ENCODE measurements at regions not wholly inside any gene's neighbourhood (a gene's known extent, or its start where the extent isn't known, plus 50 kb on each side); places are given as distances from the start of the nearest gene placed in this dataset.

DNA sequence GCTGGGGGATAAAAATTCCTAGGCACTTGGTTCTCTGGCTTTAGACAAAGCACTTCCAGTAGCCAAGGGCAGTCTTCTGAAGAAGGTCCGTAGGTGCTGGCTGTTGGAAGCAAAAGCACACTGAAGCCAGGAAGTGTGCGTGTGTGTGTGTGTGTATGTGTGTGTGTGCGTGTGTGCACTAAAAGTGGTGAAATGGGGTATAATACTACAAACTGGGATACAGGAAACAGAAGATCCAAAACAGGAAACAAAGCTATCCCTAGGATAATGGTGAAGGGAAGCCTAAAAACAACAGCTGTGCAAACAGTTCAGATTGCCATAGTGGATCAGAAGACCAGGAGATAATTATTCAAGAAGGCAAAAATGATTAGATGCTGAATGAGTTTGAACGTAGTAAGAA lies 103.4 kb downstream of the IL20RB start:
- no peak for DNase-seq
- Mint-ChIP-seq H3K4me3 (no peak overlapping the region), H3K27me3 (ENCODE audit: low read depth) (peaks cover 9% of the 10 kb centered on the region), H3K36me3 (ENCODE audit: insufficient read depth in 2 of 2) (no peaks in the 10 kb centered on the region), H3K9me3 (peaks cover 0 to 2% of the 10 kb centered on the region in 2 donors), H3K27ac (no peak overlapping the region), H3K4me1 (ENCODE audit: low read depth) (no peaks in the 10 kb centered on the region)
- ATAC-seq (replicated peaks in 1 of 2): no peak

DNA sequence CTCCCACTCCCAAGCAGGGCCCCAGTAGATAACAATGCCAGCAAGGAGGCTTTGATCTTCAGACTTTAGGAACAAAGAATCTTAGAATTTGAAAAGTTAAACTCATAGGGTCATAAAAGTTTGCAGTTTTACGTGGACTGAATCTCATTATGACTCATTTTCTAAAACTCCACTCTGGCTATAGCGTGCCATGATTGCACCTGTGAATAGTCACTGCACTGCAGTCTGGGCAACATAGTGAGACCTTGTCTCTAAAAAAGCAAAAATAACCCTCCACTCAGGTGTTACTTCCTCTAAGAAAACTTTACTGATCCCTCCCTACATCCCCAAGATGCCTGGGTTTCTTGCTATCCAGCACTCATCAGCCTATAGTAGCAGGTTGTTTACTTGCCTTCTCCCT lies 104.5 kb downstream of the IL20RB start:
- no peak for ATAC-seq (replicated peaks in 1 of 2)
- DNase-seq: no peak
- H3K9me3 Mint-ChIP-seq: peaks cover 0 to 2% of the 10 kb centered on the region in 2 donors
- no peak overlapping the region for H3K27ac Mint-ChIP-seq
- peaks cover 7% of the 10 kb centered on the region for H3K27me3 Mint-ChIP-seq (ENCODE audit: low read depth)
- H3K4me1 Mint-ChIP-seq (ENCODE audit: low read depth): no peaks in the 10 kb centered on the region
- no peaks in the 10 kb centered on the region for H3K36me3 Mint-ChIP-seq (ENCODE audit: insufficient read depth in 2 of 2)
- no peak overlapping the region for H3K4me3 Mint-ChIP-seq

DNA sequence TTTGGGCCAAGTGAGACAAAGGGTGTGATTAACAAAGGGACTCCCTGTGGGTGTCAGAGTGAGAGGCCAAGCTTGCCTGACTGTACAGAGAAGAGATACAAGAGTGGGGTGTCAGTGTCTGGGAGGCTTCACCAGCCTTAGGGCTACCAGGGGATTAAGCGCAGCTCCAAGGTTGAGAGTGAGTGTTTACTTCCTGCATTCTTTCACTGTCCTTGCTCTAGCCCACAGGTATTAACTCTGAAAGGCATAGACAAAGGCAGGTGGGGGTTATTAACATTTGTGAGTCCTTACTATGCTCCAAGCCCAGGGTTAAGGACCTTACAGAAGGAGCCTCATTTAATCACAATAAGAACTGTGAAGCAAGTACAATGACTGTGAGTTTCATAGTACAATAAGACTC lies 107.6 kb downstream of the IL20RB start:
- Mint-ChIP-seq H3K36me3 (ENCODE audit: insufficient read depth in 2 of 2) (no peaks in the 10 kb centered on the region), H3K9me3 (peaks cover 0 to 2% of the 10 kb centered on the region in 2 donors), H3K4me1 (ENCODE audit: low read depth) (no peaks in the 10 kb centered on the region), H3K4me3 (no peak overlapping the region), H3K27ac (no peak overlapping the region), H3K27me3 (ENCODE audit: low read depth) (peaks cover 7% of the 10 kb centered on the region)
- DNase-seq (no peak), ATAC-seq (replicated peaks in 1 of 2) (no peak)

DNA sequence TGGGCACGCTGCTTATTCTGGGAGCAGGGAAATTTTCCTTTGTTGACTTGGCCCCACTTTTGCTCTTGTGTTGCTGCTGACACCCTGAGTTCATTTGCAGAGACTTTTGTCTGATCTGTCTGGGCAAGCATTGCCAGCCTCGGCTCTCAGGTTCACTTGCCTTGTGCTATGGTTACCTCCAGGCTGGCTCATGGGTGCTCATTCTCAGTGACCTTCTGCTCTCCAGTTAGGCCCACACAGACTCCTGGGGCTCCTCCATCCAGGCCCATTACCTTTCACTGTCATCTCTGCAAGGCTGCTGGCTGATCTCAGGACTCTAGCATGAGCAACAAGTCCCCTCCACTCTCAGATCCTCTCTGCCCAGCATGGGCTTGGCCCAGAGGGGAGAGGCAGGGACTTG lies 108.3 kb downstream of the IL20RB start:
- ATAC-seq (replicated peaks in 1 of 2): no peak
- Mint-ChIP-seq H3K4me3 (no peak overlapping the region), H3K36me3 (ENCODE audit: insufficient read depth in 2 of 2) (no peaks in the 10 kb centered on the region), H3K9me3 (peaks cover 2% of the 10 kb centered on the region in 2 donors), H3K4me1 (ENCODE audit: low read depth) (no peaks in the 10 kb centered on the region), H3K27me3 (ENCODE audit: low read depth) (peaks cover 7% of the 10 kb centered on the region), H3K27ac (no peak overlapping the region)
- no peak for DNase-seq

DNA sequence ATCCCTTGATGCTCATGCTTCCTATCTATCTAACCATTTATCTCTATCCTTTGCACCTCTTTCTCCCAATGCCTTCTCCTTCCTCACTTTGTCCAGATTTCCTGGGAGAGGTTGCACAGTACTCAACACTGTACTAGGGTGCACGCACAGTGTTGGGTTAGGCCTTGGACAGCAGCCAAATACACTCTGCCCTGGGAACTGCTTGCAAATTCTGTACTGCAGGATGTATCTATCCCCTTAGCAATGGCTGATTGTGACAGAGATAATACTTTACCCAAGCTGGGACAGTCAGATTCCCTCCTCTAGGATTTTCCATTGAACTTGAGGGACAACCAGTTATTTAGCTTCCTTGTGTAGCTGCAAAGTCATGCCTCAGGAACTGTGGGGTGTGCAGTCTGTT lies 113.3 kb downstream of the IL20RB start:
- DNase-seq (no peak), ATAC-seq (replicated peaks in 1 of 2) (no peak)
- Mint-ChIP-seq H3K27ac (no peak overlapping the region), H3K4me1 (ENCODE audit: low read depth) (no peaks in the 10 kb centered on the region), H3K36me3 (ENCODE audit: insufficient read depth in 2 of 2) (no peaks in the 10 kb centered on the region), H3K4me3 (no peak overlapping the region), H3K9me3 (peaks cover 0 to 2% of the 10 kb centered on the region in 2 donors), H3K27me3 (ENCODE audit: low read depth) (peaks cover 6% of the 10 kb centered on the region)

DNA sequence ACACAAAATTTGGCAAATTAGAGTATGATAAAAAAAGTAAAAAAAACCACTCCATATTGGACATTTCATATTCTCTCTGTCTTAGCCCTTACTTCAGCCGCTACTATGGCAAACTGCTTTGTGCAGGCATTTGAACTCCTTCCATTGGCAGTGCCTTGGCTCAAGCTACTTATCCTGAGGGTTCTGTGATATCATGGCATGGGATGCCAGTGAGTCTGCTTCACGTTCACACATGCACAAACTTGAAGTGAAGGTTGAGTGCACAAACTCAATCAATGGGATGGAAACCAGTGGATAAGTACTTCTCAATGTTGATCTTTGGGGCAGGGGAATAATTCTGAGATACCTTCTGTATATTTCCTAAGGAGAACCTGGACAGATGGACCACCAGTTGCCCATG lies 117.2 kb downstream of the IL20RB start:
- Mint-ChIP-seq H3K4me3 (no peak overlapping the region), H3K27ac (no peak overlapping the region), H3K36me3 (ENCODE audit: insufficient read depth in 2 of 2) (no peaks in the 10 kb centered on the region), H3K4me1 (ENCODE audit: low read depth) (no peaks in the 10 kb centered on the region), H3K27me3 (ENCODE audit: low read depth) (peaks cover 5% of the 10 kb centered on the region), H3K9me3 (peaks cover 0 to 2% of the 10 kb centered on the region in 2 donors)
- no peak for DNase-seq
- no peak for ATAC-seq (replicated peaks in 1 of 2)

DNA sequence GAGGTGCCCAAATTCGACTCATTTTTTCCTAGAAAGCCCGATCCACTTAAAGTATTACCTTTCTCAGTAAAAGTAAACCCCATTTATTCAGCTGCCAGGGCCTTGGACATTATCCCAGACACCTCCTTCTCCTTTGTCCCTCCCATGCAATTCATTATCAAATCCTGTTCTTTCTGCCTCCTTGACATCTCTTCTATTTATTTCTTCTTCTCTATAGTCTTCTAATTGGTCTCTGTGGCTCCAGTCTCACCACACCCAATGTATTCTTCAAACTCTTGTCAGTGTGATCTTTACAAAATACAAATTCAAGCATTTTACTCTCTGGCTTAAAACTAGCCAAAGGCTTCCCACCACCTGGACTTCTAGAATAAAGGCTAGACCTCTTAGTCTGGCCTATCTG lies 120.3 kb downstream of the IL20RB start:
- Mint-ChIP-seq H3K9me3 (no peaks in the 10 kb centered on the region), H3K4me1 (ENCODE audit: low read depth) (no peaks in the 10 kb centered on the region), H3K36me3 (ENCODE audit: insufficient read depth in 2 of 2) (no peaks in the 10 kb centered on the region), H3K27me3 (ENCODE audit: low read depth) (peaks cover 18% of the 10 kb centered on the region), H3K4me3 (no peak overlapping the region), H3K27ac (no peak overlapping the region)
- DNase-seq (no peak), ATAC-seq (replicated peaks in 1 of 2) (no peak)

DNA sequence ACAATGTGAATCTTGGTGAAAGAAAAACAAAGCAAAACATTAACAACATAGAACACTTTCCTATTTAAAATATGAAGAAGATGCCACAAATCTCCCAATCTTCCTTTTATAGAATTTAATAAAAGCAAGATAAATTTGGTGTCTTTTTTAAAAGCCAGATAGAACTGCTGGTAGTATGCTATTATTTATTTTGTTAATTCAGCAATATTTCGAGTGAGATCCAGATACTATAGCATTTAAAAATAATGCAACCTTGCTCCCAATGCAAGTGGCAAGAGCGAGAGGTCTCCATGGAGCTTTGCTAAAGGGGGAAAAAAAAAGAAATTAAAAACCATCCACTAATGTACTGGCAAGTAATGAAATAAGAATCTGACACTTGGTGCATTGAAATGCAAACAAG lies 121.8 kb downstream of the IL20RB start:
- no peak overlapping the region for H3K4me3 Mint-ChIP-seq
- H3K36me3 Mint-ChIP-seq (ENCODE audit: insufficient read depth in 2 of 2): no peaks in the 10 kb centered on the region
- peaks cover 31% of the 10 kb centered on the region for H3K27me3 Mint-ChIP-seq (ENCODE audit: low read depth)
- no peak for DNase-seq
- no peak for ATAC-seq (replicated peaks in 1 of 2)
- no peaks in the 10 kb centered on the region for H3K4me1 Mint-ChIP-seq (ENCODE audit: low read depth)
- no peak overlapping the region for H3K27ac Mint-ChIP-seq
- no peaks in the 10 kb centered on the region for H3K9me3 Mint-ChIP-seq

DNA sequence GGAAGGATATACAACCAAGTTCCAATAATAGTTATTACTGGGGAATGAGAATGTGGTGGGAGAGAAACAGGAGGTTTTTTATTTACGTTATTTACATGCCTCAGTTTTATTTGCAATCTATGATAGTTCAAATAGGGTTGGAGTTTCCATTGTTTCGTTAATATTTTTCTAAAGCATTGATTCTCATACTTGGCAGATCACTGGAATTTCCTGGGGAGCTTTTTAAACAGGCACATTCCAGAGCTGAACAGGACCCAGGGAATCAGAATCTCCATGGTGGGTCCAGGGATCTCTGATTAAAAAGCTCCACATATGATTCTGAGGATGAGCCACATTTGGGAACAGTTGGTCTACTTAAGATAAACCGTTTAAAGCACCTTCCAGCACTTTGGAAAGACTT lies 123.9 kb downstream of the IL20RB start:
- H3K4me1 Mint-ChIP-seq (ENCODE audit: low read depth): no peaks in the 10 kb centered on the region
- ATAC-seq (replicated peaks in 1 of 2) (no peak), DNase-seq (no peak)
- no peaks in the 10 kb centered on the region for H3K9me3 Mint-ChIP-seq
- H3K36me3 Mint-ChIP-seq (ENCODE audit: insufficient read depth in 2 of 2): no peaks in the 10 kb centered on the region
- peaks cover 30% of the 10 kb centered on the region for H3K27me3 Mint-ChIP-seq (ENCODE audit: low read depth)
- no peak overlapping the region for H3K4me3 Mint-ChIP-seq
- H3K27ac Mint-ChIP-seq: no peak overlapping the region

DNA sequence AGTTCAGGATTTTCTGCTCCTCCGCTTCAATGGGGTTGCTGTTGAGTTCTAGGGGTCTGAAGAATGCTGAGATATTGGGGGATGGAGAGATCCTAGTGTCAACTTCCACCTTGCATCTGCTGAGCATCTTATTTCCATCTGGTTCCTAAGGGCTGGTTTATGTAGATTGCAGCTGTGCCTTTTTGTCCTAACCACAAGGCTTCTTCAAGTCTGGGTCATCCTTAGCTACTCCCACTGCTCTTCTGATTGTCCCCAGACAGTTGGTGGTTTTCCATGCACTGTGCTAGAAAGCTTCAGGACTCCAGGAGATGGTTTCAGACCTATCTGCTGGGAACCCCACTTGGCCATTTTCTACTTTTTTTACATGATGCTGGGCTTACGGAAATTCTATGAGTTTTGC lies 125.0 kb downstream of the IL20RB start:
- ATAC-seq (replicated peaks in 1 of 2): no peak
- no peak for DNase-seq
- Mint-ChIP-seq H3K27ac (no peak overlapping the region), H3K4me1 (ENCODE audit: low read depth) (no peaks in the 10 kb centered on the region), H3K9me3 (no peaks in the 10 kb centered on the region), H3K4me3 (no peak overlapping the region), H3K36me3 (ENCODE audit: insufficient read depth in 2 of 2) (no peaks in the 10 kb centered on the region), H3K27me3 (ENCODE audit: low read depth) (peaks cover 30% of the 10 kb centered on the region)

DNA sequence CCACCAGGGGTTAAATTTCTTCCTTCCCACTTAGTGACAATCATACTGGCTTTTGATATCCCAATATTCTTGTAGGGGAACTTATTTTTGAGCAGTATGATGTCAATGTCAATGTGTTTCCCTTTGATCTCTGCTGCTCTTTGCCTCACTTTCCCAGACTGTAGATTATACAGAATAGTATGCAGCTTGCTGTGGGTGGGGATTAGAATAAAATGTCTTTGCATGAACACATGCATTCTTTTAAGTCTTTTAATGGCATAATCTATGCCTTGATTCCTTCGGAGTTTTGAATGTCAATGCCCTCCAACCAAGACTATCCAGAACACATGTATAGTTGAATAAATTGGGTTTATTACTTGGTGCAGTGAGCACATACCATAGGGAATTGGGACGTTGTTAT lies 125.5 kb downstream of the IL20RB start:
- DNase-seq (no peak), ATAC-seq (replicated peaks in 1 of 2) (no peak)
- Mint-ChIP-seq H3K27me3 (ENCODE audit: low read depth) (peaks cover 30% of the 10 kb centered on the region), H3K27ac (no peak overlapping the region), H3K9me3 (no peaks in the 10 kb centered on the region), H3K4me1 (ENCODE audit: low read depth) (no peaks in the 10 kb centered on the region), H3K36me3 (ENCODE audit: insufficient read depth in 2 of 2) (no peaks in the 10 kb centered on the region), H3K4me3 (no peak overlapping the region)

DNA sequence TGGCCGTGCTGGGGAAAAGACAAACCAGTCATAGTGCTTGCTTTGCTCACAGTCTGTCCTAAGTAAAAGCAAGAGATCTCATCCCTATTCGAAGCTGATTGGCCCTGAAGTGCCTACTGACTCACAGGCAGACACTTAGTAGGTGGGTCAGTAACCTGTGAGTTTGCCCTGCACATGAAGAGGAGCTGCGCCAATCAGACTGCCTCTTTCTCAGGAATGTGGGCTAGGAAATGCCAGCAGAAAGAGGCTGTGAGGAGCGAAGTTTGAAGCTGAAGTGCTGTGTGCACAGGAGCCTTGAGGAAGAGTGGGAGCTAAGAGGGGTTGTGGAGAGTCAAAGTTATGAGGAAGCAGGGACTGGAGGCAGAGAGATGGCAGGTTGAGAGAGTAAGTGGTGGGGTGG lies 126.8 kb downstream of the IL20RB start:
- Mint-ChIP-seq H3K9me3 (no peaks in the 10 kb centered on the region), H3K27ac (no peak overlapping the region), H3K36me3 (ENCODE audit: insufficient read depth in 2 of 2) (no peaks in the 10 kb centered on the region), H3K27me3 (ENCODE audit: low read depth) (peaks cover 30% of the 10 kb centered on the region), H3K4me3 (no peak overlapping the region), H3K4me1 (ENCODE audit: low read depth) (no peaks in the 10 kb centered on the region)
- DNase-seq: no peak
- ATAC-seq (replicated peaks in 1 of 2): no peak

DNA sequence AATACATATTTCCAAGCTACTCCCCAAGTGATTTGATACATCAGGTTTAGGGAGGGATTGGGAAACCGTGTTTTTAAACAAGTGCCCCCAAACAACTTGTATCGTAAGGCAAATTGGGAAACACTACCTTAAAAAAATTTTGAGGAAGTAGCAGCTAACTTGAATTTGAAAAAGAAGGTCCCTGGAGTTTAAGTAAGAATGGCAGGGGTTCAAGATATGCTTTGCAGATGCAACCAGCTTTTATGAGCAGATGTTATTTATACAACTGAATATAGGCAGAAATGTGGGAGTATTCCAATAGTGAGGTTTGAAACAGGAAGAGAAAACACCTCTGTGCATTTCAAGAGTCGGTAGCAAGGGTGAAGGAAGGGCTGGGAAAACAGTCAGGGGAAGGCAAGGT lies 139.6 kb downstream of the IL20RB start:
- Mint-ChIP-seq H3K4me1 (ENCODE audit: low read depth) (no peaks in the 10 kb centered on the region), H3K4me3 (no peak overlapping the region), H3K27ac (no peak overlapping the region), H3K9me3 (no peaks in the 10 kb centered on the region), H3K36me3 (ENCODE audit: insufficient read depth in 2 of 2) (no peaks in the 10 kb centered on the region), H3K27me3 (ENCODE audit: low read depth) (peaks cover 26% of the 10 kb centered on the region)
- DNase-seq (no peak), ATAC-seq (replicated peaks in 1 of 2) (no peak)

DNA sequence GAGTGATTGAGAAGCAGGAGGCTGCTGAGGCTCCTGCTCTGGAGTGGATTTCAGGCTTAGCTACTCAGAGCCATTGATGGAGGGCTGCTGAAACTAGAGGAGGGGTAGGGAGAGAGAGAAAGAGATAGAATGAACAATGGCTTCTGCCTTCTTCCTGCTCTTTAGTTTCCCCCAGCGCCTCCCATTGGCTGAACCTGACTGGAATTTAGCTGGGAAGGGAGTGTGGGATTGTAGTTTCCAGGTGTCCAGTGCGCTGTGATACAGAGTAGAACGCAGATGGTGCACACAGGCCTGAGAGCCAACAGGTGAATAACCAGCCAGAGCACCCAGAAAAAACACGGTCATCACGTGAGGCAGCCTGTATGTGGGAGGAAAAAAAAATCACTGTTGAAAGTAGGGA lies 140.1 kb downstream of the IL20RB start:
- ATAC-seq (replicated peaks in 1 of 2) (no peak), DNase-seq (no peak)
- Mint-ChIP-seq H3K9me3 (no peaks in the 10 kb centered on the region), H3K27ac (no peak overlapping the region), H3K27me3 (ENCODE audit: low read depth) (peaks cover 21% of the 10 kb centered on the region), H3K4me1 (ENCODE audit: low read depth) (no peaks in the 10 kb centered on the region), H3K36me3 (ENCODE audit: insufficient read depth in 2 of 2) (no peaks in the 10 kb centered on the region), H3K4me3 (no peak overlapping the region)

Measured in activated T-cell treated with anti-CD3 and anti-CD28 coated beads, Interleukin-2, amount 50 U/mL, for 72 hours (primary cell).